Stimulated activated CD4-positive, alpha-beta T cell treated with anti-CD3 and anti-CD28 coated beads, Interleukin-4, amount 100 ng/mL, for 4 hours (primary cell): ENCODE measurements at regions not wholly inside any gene's neighbourhood (a gene's known extent, or its start where the extent isn't known, plus 50 kb on each side); places are given as distances from the start of the nearest gene placed in this dataset.

Experiments used
- DNase-seq, 2 experiments: peaks; one replicate each; pipeline ENCODE4 v3.0.0-alpha.2; 2020

GRCh38 chr4:155107059-155107458, 101.4 kb upstream of the NPY2R start:
- no peak for DNase-seq

GRCh38 chr4:155114790-155115189, 93.6 kb upstream of the NPY2R start:
- DNase-seq: no peak

GRCh38 chr4:155119006-155119405, 89.4 kb upstream of the NPY2R start:
- DNase-seq: no peak

GRCh38 chr4:155120536-155120935, 87.9 kb upstream of the NPY2R start:
- DNase-seq: no peak

- DNase-seq: no peak
Observed at GRCh38 chr4:155122382-155122781, 86.1 kb upstream of the NPY2R start.

GRCh38 chr4:155134136-155134535, 74.3 kb upstream of the NPY2R start:
- DNase-seq: no peak

- no peak for DNase-seq
Observed at GRCh38 chr4:155140889-155141288, 67.5 kb upstream of the NPY2R start.

GRCh38 chr4:155143512-155143911, 64.9 kb upstream of the NPY2R start:
- DNase-seq: no peak
